OCI-LY7 (cell line): ENCODE measurements at regions not wholly inside any gene's neighbourhood (a gene's known extent, or its start where the extent isn't known, plus 50 kb on each side); places are given as distances from the start of the nearest gene placed in this dataset.
"Not testable (repeated sequence)": the region's sequence is repeated elsewhere in the genome, so short reads cannot be mapped to it uniquely, and the experiment has no call there.

ENCODE experiments used
- CTCF ChIP-seq: fragments of 200-600 bp; sonication (generic); conservative IDR thresholded peaks from 2 replicates; pipeline ENCODE4 v1.5.1; 2014; ENCODE audit warnings: mild to moderate bottlenecking, antibody characterized with exemption, low read length, moderate library complexity, mixed read lengths
- EZH2phosphoT487 ChIP-seq: fragments of 200-600 bp; sonication (generic); IDR thresholded peaks from 2 replicates; pipeline ENCODE4 v1.6.1; 2018; ENCODE audit warnings: low read depth, borderline replicate concordance, mild to moderate bottlenecking, mixed run types, antibody characterized with exemption, low read length, moderate library complexity, mixed read lengths

- not testable (repeated sequence) for TF ChIP-seq CTCF, EZH2phosphoT487
Measured at GRCh38 chr3:127046690-127047089, 63.8 kb downstream of the PLXNA1 start.
